Fibroblast of mammary gland (primary cell): ENCODE measurements at regions not wholly inside any gene's neighbourhood (a gene's known extent, or its start where the extent isn't known, plus 50 kb on each side); places are given as distances from the start of the nearest gene placed in this dataset.
"Not testable (repeated sequence)": the region's sequence is repeated elsewhere in the genome, so short reads cannot be mapped to it uniquely, and the experiment has no call there.

ENCODE experiments used
- DNase-seq: peaks from one replicate; pipeline ENCODE4 v3.0.0-alpha.2; 2010; ENCODE audit warnings: low read depth
- H3K4me3 ChIP-seq: 2 replicates; pipeline ENCODE4 v1.5.1; 2011; ENCODE audit warnings: low read depth, mild to moderate bottlenecking, low read length, moderate library complexity; ENCODE audit not compliant: control insufficient read depth
- TF ChIP-seq, protein P1 (sequence below): conservative IDR thresholded peaks from 2 replicates; pipeline ENCODE4 v1.5.1; 2011; ENCODE audit warnings: low read depth, low read length, inconsistent platforms; ENCODE audit not compliant: control insufficient read depth, insufficient read depth

DNA sequence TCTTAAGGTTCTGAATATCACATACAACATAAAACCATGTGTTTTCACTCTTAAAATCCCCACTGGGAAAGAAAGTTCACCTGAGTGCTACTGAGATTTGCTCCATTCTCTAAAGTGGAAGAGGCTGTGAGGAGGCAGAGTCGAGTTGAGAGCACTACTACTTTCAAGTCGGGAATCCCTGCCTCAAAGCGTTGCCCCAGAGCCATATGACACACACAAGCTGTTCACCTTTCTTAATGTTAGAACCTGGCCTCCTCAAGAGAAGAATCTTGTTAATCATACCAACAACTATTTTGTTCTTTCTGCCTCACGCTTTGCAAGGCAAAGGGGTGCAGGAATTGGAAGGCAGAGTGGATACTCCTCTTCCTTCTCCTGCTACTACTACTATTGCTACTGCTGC, 149.7 kb upstream of the DAAM1 start:
- H3K4me3 ChIP-seq: no peak overlapping the region
- no peak for DNase-seq
- TF ChIP-seq, protein P1, sequence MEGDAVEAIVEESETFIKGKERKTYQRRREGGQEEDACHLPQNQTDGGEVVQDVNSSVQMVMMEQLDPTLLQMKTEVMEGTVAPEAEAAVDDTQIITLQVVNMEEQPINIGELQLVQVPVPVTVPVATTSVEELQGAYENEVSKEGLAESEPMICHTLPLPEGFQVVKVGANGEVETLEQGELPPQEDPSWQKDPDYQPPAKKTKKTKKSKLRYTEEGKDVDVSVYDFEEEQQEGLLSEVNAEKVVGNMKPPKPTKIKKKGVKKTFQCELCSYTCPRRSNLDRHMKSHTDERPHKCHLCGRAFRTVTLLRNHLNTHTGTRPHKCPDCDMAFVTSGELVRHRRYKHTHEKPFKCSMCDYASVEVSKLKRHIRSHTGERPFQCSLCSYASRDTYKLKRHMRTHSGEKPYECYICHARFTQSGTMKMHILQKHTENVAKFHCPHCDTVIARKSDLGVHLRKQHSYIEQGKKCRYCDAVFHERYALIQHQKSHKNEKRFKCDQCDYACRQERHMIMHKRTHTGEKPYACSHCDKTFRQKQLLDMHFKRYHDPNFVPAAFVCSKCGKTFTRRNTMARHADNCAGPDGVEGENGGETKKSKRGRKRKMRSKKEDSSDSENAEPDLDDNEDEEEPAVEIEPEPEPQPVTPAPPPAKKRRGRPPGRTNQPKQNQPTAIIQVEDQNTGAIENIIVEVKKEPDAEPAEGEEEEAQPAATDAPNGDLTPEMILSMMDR: no peak

DNA sequence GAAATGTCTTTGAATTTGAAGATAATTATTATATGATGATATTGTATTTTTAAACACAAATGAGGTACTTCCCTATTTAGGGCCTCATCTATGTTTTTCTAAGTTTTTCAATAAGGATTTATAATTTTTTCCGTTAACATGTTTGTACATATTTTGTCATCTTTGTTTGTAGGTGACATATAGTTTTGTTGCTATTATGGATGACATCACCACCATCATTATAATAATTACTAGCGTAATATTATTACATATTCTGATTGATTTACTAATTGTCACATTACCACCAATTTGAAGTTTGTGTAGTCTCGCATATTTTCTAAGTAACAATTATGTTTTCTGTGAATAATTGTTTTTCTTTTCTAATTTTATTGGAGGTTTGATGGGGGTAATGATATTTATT, 147.2 kb upstream of the DAAM1 start:
- H3K4me3 ChIP-seq: no peak overlapping the region
- TF ChIP-seq, protein P1: no peak
- no peak for DNase-seq

DNA sequence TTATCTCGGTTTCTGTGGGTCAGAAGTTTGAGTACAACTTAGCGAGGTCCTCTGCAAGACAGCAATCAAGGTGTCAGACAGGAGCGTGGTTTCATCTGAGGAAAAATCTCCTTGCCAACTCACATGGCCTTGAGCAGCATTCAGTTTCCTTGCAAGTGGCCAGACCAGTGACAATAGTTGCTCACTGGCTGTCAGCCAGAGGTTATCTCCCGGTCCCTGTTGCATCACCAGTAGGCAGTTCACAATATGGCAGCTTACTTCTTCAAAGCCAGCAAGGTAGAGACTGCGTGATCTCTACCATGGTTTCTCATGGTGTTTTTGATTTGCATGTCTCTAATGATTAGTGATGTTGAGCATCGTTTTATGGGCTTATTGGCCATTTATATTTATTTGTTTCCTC, 143.8 kb upstream of the DAAM1 start:
- no peak for DNase-seq
- H3K4me3 ChIP-seq: no peak overlapping the region
- TF ChIP-seq, protein P1: no peak

DNA sequence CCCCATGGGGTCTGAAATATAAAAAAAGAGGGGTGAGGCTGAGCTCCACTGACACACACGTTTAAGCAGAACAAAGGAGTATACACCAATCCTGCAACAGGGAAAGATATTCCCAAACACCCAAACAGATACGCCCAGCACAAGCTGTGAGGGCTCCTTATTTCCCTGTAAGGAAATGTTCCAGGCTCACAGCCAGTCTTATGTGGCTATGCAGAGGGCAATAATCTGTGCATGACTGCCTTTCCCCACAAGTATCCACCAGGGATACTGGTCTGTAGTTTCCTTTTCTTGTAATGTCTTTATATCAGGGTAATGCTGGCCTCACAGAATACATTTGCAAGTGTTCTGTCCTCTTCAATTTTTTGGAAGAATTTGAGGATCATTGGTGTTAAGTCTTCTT, 141.7 kb upstream of the DAAM1 start:
- DNase-seq: no peak
- no peak overlapping the region for H3K4me3 ChIP-seq
- TF ChIP-seq, protein P1: no peak

DNA sequence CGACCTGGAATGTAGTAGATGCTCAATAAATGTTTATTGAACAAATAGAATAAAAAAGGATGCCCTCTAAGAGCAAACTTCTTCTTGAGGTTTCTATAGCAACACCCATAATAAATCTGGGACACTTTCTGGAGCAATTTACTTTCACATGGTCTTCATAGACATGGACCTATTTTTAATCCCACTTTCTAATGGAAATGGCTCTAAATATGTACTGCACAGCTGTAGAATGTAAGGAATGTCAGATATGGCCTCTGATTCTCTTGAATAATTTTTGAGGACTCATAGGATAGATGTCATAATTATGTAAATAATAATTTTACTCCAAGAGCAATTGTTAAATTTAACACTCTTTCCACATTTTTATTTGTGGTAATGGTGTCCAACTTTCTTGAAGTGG, 133.5 kb upstream of the DAAM1 start:
- TF ChIP-seq, protein P1: no peak
- no peak for DNase-seq

DNA sequence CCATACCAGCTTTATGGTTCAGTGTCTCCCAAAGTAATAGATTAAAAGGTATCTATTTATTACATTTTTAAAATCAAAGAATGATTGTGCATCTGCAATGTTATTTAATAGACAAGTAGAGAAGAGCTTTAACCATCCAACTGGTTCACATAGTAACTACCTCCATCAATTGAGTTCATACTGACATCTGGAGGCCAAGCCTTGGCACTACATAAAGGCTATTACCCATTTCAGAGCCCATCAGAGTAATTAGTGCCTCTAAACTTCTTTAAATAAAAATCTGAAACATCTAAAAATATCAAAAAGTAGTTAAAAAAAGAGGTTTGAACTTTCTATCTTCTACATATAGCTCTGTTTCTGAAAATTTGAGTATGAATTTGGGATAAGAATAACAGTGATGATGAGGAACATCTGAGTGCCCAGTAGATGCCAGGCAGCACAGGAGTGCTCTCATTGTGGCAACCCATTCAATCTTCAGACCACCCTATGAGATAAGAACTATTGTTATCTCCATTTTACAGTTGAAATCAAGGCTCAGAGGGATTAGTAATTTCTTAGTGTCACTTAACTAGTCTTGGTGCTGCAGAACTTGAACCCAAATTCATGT, 132.9 kb upstream of the DAAM1 start:
- TF ChIP-seq, protein P1: peak; percentile 88
- no peak overlapping the region for H3K4me3 ChIP-seq
- DNase-seq: peak; percentile 65

More for the DNA sequence above, 133.5 kb upstream of the DAAM1 start:
- no peak overlapping the region for H3K4me3 ChIP-seq

DNA sequence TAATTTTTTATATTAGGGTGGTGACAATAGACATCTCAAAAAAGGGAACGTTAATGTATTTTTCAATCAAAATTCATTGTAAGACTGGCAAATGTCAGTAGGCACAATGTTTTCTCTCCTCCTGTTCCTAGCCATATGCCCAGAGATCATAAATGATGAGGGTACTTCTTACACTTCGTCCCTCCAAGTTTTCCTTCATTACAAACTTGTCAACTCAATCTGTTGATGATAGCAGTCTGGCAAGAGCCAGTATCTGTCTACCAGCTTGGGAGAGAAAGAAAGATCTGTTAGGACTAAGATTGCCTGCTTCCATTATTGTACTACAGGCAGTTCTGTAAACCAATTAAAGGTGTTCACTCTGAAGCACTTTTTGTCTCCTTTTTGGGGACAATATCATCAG, 130.9 kb upstream of the DAAM1 start:
- DNase-seq: no peak
- H3K4me3 ChIP-seq: no peak overlapping the region
- TF ChIP-seq, protein P1: no peak

DNA sequence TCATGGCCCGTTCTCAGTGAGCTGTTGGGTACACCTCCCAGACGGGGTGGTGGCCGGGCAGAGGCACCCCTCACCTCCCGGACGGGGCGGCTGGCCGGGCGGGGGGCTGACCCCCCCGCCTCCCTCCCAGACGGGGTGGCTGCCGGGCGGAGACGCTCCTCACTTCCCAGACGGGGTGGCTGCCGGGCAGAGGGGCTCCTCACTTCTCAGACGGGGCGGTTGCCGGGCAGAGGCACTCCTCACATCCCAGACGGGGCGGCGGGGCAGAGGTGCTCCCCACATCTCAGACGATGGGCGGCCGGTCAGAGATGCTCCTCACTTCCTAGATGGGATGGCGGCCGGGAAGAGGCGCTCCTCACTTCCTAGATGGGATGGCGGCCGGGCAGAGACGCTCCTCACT, 129.7 kb upstream of the DAAM1 start:
- DNase-seq: not testable (repeated sequence)

More for the DNA sequence above, 129.7 kb upstream of the DAAM1 start:
- H3K4me3 ChIP-seq: not testable (repeated sequence)
